SK-N-SH treated with all-trans-retinoic acid at 6 μM for 48 hours (cell line): ENCODE measurements at regions not wholly inside any gene's neighbourhood (a gene's known extent, or its start where the extent isn't known, plus 50 kb on each side); places are given as distances from the start of the nearest gene placed in this dataset.

Experiments used
- ATAC-seq: fragments of 200-7000 bp; cut with Tn5 transposase; 3 replicates; pipeline ENCODE4 v1.9.1; 2020; ENCODE audit warnings: mild to moderate bottlenecking, moderate library complexity
- ARNTL ChIP-seq: fragments of 450-650 bp; formaldehyde crosslinking; IDR thresholded peaks from 2 replicates; pipeline ENCODE4 v1.5.0; 2020; ENCODE audit warnings: low read depth, mild to moderate bottlenecking, moderate library complexity, borderline replicate concordance
- BACH2 ChIP-seq: fragments of 250-450 bp; sonication (Bioruptor Pico); IDR thresholded peaks from 2 replicates; pipeline ENCODE4 v1.9.0; 2021; ENCODE audit warnings: mild to moderate bottlenecking, borderline replicate concordance
- CSDC2 ChIP-seq: fragments of 250-450 bp; sonication (Bioruptor Pico); IDR thresholded peaks from 2 replicates; pipeline ENCODE4 v1.5.0; 2020; ENCODE audit warnings: mild to moderate bottlenecking, moderate library complexity
- ESRRG ChIP-seq: fragments of 250-450 bp; sonication (Bioruptor Pico); IDR thresholded peaks from 2 replicates; pipeline ENCODE4 v1.6.1; 2021; ENCODE audit warnings: mild to moderate bottlenecking
- GLIS3 ChIP-seq: fragments of 250-450 bp; sonication (Bioruptor Pico); IDR thresholded peaks from 2 replicates; pipeline ENCODE4 v1.5.0; 2020; ENCODE audit warnings: mild to moderate bottlenecking, moderate library complexity
- ISL1 ChIP-seq: fragments of 250-450 bp; sonication (Bioruptor Pico); IDR thresholded peaks from 2 replicates; pipeline ENCODE4 v2.1.2; 2022; ENCODE audit warnings: mild to moderate bottlenecking, moderate library complexity
- OSR1 ChIP-seq: fragments of 250-450 bp; sonication (Bioruptor Pico); IDR thresholded peaks from 2 replicates; pipeline ENCODE4 v1.8.0; 2022; ENCODE audit warnings: moderate library complexity, mild to moderate bottlenecking, inconsistent platforms
- PPARA ChIP-seq: fragments of 250-450 bp; sonication (Bioruptor Pico); IDR thresholded peaks from 2 replicates; pipeline ENCODE4 v1.5.0; 2020; ENCODE audit warnings: mild to moderate bottlenecking, borderline replicate concordance
- RARB ChIP-seq: fragments of 250-450 bp; sonication (Bioruptor Pico); IDR thresholded peaks from 2 replicates; pipeline ENCODE4 v1.8.0; 2021; ENCODE audit warnings: mild to moderate bottlenecking, moderate library complexity
- SNAI2 ChIP-seq: fragments of 250-450 bp; sonication (Bioruptor Pico); IDR thresholded peaks from 2 replicates; pipeline ENCODE4 v1.5.0; 2020; ENCODE audit warnings: mild to moderate bottlenecking, moderate library complexity
- TCF4 ChIP-seq: fragments of 250-450 bp; sonication (Bioruptor Pico); IDR thresholded peaks from 2 replicates; pipeline ENCODE4 v1.8.0; 2021; ENCODE audit warnings: mild to moderate bottlenecking, moderate library complexity, borderline replicate concordance
- TOX ChIP-seq: fragments of 250-450 bp; sonication (Bioruptor Pico); IDR thresholded peaks from 2 replicates; pipeline ENCODE4 v1.8.0; 2021; ENCODE audit warnings: mild to moderate bottlenecking, moderate library complexity, borderline replicate concordance
- ZC3H10 ChIP-seq: fragments of 250-450 bp; sonication (Bioruptor Pico); IDR thresholded peaks from 2 replicates; pipeline ENCODE4 v1.5.1; 2021; ENCODE audit warnings: mild to moderate bottlenecking, moderate library complexity
- ZFP3 ChIP-seq: fragments of 250-450 bp; sonication (Bioruptor Pico); IDR thresholded peaks from 2 replicates; pipeline ENCODE4 v1.5.0; 2020; ENCODE audit warnings: mild to moderate bottlenecking, moderate library complexity
- ZFP30 ChIP-seq: fragments of 450-650 bp; formaldehyde crosslinking; IDR thresholded peaks from 2 replicates; pipeline ENCODE4 v1.5.0; 2022; ENCODE audit warnings: mild to moderate bottlenecking, moderate library complexity
- ZNF565 ChIP-seq: fragments of 450-650 bp; formaldehyde crosslinking; conservative IDR thresholded peaks from 2 replicates; pipeline ENCODE4 v1.5.0; 2020; ENCODE audit warnings: low read depth, mild to moderate bottlenecking, moderate library complexity
- ZNF70 ChIP-seq: fragments of 450-650 bp; formaldehyde crosslinking; IDR thresholded peaks from 2 replicates; pipeline ENCODE4 v1.5.0; 2020; ENCODE audit warnings: mild to moderate bottlenecking, moderate library complexity
- ZNF8 ChIP-seq: fragments of 450-650 bp; formaldehyde crosslinking; IDR thresholded peaks from 2 replicates; pipeline ENCODE4 v1.5.0; 2020; ENCODE audit warnings: mild to moderate bottlenecking, moderate library complexity
- TF ChIP-seq, protein P1 (sequence below): fragments of 250-450 bp; sonication (Bioruptor Pico); IDR thresholded peaks from 2 replicates; pipeline ENCODE4 v1.5.1; 2021; ENCODE audit warnings: mild to moderate bottlenecking, moderate library complexity
- TF ChIP-seq, protein P2 (sequence below): fragments of 250-450 bp; sonication (Bioruptor Pico); IDR thresholded peaks from 2 replicates; pipeline ENCODE4 v1.5.1; 2020; ENCODE audit warnings: low read depth, mild to moderate bottlenecking, moderate library complexity
- TF ChIP-seq, protein P3 (sequence below): fragments of 250-450 bp; sonication (Bioruptor Pico); IDR thresholded peaks from 2 replicates; pipeline ENCODE4 v1.8.0; 2020; ENCODE audit warnings: mild to moderate bottlenecking, moderate library complexity, borderline replicate concordance
- TF ChIP-seq, protein P4 (sequence below): fragments of 250-450 bp; sonication (Bioruptor Pico); IDR thresholded peaks from 2 replicates; pipeline ENCODE4 v1.5.0; 2020; ENCODE audit warnings: mild to moderate bottlenecking, moderate library complexity

DNA sequence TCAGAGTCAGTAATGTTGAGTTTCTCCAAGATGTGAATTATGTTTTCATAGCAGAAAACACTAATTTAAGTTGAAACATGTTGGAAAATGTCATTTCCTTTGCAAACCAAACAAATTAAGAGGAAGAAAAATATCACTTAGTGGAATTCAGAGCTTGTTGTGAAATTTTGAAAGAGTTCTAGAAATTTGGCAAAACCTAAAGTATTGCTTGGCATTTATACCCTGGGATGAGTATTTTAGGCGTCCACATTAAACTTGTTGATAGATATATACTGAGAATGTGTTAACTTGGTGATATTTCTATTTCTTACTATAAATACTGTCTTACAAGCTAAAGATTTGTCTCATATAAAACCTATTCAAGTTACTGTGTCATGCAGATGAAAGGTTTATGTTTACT lies 335.2 kb downstream of the NSUN3 start (continued):
- TF ChIP-seq, protein P1, sequence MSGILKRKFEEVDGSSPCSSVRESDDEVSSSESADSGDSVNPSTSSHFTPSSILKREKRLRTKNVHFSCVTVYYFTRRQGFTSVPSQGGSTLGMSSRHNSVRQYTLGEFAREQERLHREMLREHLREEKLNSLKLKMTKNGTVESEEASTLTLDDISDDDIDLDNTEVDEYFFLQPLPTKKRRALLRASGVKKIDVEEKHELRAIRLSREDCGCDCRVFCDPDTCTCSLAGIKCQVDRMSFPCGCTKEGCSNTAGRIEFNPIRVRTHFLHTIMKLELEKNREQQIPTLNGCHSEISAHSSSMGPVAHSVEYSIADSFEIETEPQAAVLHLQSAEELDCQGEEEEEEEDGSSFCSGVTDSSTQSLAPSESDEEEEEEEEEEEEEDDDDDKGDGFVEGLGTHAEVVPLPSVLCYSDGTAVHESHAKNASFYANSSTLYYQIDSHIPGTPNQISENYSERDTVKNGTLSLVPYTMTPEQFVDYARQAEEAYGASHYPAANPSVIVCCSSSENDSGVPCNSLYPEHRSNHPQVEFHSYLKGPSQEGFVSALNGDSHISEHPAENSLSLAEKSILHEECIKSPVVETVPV (CRISPR knock-in tag) = no peak
- TF ChIP-seq, protein P2, sequence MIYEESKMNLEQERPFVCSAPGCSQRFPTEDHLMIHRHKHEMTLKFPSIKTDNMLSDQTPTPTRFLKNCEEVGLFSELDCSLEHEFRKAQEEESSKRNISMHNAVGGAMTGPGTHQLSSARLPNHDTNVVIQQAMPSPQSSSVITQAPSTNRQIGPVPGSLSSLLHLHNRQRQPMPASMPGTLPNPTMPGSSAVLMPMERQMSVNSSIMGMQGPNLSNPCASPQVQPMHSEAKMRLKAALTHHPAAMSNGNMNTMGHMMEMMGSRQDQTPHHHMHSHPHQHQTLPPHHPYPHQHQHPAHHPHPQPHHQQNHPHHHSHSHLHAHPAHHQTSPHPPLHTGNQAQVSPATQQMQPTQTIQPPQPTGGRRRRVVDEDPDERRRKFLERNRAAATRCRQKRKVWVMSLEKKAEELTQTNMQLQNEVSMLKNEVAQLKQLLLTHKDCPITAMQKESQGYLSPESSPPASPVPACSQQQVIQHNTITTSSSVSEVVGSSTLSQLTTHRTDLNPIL (CRISPR knock-in tag) = no peak
- TF ChIP-seq TOX (CRISPR knock-in tag) = no peak
- no peak for TF ChIP-seq ESRRG
- TF ChIP-seq ZC3H10 (CRISPR knock-in tag) = no peak
- TF ChIP-seq ZNF8 (CRISPR knock-in tag) = no peak

DNA sequence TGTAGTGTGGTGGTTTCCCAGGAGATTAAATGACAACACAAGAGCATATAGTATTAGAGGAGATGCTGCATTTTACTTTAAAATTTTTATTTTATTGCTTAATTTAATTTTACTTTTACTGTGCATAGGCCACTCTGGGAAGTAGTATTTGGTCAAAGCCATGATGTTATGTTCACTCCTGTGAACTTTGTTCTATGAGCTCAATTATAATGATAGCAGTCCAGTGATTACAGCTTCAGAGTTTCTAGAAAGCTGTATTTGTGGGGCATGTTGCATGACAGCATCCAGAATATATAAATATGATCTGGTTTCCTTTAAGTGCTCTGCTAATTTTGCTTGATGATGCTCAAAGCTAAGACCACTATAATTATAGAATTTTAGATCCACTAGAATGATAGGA lies 338.6 kb downstream of the NSUN3 start:
- TF ChIP-seq, protein P3, sequence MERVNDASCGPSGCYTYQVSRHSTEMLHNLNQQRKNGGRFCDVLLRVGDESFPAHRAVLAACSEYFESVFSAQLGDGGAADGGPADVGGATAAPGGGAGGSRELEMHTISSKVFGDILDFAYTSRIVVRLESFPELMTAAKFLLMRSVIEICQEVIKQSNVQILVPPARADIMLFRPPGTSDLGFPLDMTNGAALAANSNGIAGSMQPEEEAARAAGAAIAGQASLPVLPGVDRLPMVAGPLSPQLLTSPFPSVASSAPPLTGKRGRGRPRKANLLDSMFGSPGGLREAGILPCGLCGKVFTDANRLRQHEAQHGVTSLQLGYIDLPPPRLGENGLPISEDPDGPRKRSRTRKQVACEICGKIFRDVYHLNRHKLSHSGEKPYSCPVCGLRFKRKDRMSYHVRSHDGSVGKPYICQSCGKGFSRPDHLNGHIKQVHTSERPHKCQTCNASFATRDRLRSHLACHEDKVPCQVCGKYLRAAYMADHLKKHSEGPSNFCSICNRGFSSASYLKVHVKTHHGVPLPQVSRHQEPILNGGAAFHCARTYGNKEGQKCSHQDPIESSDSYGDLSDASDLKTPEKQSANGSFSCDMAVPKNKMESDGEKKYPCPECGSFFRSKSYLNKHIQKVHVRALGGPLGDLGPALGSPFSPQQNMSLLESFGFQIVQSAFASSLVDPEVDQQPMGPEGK (CRISPR knock-in tag) = no peak
- TF ChIP-seq RARB (CRISPR knock-in tag) = no peak
- TF ChIP-seq ESRRG = no peak
- no peak for TF ChIP-seq SNAI2 (CRISPR knock-in tag)
- no peak for TF ChIP-seq TOX (CRISPR knock-in tag)
- TF ChIP-seq BACH2 (CRISPR knock-in tag) = no peak
- TF ChIP-seq PPARA (CRISPR knock-in tag) = no peak
- no peak for TF ChIP-seq CSDC2
- TF ChIP-seq ZC3H10 (CRISPR knock-in tag) = no peak
- TF ChIP-seq ZNF565 (CRISPR knock-in tag) = no peak
- TF ChIP-seq, protein P2 (CRISPR knock-in tag) = no peak
- no peak for TF ChIP-seq TCF4
- TF ChIP-seq, protein P4, sequence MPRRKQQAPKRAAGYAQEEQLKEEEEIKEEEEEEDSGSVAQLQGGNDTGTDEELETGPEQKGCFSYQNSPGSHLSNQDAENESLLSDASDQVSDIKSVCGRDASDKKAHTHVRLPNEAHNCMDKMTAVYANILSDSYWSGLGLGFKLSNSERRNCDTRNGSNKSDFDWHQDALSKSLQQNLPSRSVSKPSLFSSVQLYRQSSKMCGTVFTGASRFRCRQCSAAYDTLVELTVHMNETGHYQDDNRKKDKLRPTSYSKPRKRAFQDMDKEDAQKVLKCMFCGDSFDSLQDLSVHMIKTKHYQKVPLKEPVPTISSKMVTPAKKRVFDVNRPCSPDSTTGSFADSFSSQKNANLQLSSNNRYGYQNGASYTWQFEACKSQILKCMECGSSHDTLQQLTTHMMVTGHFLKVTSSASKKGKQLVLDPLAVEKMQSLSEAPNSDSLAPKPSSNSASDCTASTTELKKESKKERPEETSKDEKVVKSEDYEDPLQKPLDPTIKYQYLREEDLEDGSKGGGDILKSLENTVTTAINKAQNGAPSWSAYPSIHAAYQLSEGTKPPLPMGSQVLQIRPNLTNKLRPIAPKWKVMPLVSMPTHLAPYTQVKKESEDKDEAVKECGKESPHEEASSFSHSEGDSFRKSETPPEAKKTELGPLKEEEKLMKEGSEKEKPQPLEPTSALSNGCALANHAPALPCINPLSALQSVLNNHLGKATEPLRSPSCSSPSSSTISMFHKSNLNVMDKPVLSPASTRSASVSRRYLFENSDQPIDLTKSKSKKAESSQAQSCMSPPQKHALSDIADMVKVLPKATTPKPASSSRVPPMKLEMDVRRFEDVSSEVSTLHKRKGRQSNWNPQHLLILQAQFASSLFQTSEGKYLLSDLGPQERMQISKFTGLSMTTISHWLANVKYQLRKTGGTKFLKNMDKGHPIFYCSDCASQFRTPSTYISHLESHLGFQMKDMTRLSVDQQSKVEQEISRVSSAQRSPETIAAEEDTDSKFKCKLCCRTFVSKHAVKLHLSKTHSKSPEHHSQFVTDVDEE (CRISPR knock-in tag) = no peak
- no peak for TF ChIP-seq ZFP30
- no peak for TF ChIP-seq GLIS3 (CRISPR knock-in tag)
- ATAC-seq = no peak

DNA sequence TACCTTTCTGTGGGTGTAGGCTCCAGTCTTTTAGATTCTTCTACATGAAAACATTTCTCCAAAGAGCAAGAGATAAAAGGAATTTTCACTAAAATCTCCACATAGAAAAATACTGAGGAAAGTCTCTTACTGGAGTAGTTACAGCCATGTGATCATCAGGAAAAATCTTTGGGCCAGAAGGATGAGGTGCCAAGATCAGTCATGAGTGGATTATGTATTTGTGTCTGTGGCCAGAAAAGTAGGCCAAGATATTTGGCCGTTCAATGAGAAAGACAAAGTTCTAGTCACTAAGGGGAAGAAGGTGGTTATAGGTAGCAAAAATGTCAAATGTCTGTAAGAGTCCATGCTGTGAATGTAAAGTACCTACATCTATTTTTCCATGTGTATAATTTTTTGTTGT lies 339.3 kb downstream of the NSUN3 start:
- ATAC-seq = no peak
- TF ChIP-seq PPARA (CRISPR knock-in tag) (no peak), TCF4 (no peak), RARB (CRISPR knock-in tag) (no peak), ZFP30 (no peak), OSR1 (CRISPR knock-in tag) (no peak), ZFP3 (CRISPR knock-in tag) (no peak), ZNF70 (no peak), ZNF8 (CRISPR knock-in tag) (no peak), ISL1 (CRISPR knock-in tag) (no peak), ARNTL (CRISPR knock-in tag) (no peak), ZC3H10 (CRISPR knock-in tag) (no peak), CSDC2 (no peak), TOX (CRISPR knock-in tag) (no peak)
- TF ChIP-seq, protein P2 (CRISPR knock-in tag) = no peak
- TF ChIP-seq, protein P1 (CRISPR knock-in tag) = no peak
- TF ChIP-seq, protein P3 (CRISPR knock-in tag) = no peak
